SH-SY5Y (cell line): ENCODE measurements at regions not wholly inside any gene's neighbourhood (a gene's known extent, or its start where the extent isn't known, plus 50 kb on each side); places are given as distances from the start of the nearest gene placed in this dataset.

Source experiments
- GATA2 ChIP-seq: IDR thresholded peaks from 2 replicates; pipeline ENCODE4 v1.6.1; 2011; ENCODE audit warnings: mild to moderate bottlenecking, low read depth, low read length
- GATA3 ChIP-seq: IDR thresholded peaks from 2 replicates; pipeline ENCODE4 v1.6.1; 2011; ENCODE audit warnings: low read depth, mild to moderate bottlenecking, low read length, moderate library complexity

- TF ChIP-seq GATA3 (no peak), GATA2 (no peak)
These were observed 145.1 kb downstream of the NXNL2 start for GRCh38 chr9:88680041-88680440.
